HG02885 (cell line): ENCODE measurements at regions not wholly inside any gene's neighbourhood (a gene's known extent, or its start where the extent isn't known, plus 50 kb on each side); places are given as distances from the start of the nearest gene placed in this dataset.
"Not testable (repeated sequence)": the region's sequence is repeated elsewhere in the genome, so short reads cannot be mapped to it uniquely, and the experiment has no call there.

ENCODE experiments used
- ATAC-seq: cut with Tn5 transposase; IDR thresholded peaks from one replicate; pipeline ENCODE4 v1.9.1; 2021; ENCODE audit warnings: mild to moderate bottlenecking; ENCODE audit not compliant: unreplicated experiment, poor library complexity

DNA sequence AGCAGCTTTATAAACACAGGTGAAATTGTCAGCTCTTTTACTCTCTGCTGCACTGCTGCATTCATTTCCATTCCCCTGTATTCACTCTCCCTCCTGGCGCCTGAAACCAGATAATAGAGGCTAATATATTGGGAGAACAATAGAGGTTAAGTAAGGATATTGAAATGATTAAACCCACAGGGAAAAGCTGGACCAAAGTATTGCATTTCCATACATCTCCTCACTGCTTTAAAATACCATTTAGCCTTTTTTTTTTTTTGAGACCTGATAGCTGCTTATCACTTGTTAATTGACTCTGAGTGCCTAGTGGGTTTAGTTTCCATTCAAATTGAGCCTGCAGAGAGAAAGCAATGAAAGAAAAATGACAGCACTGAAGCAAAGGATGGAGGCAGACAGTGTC is 540.5 kb upstream of the IMPG1 start:
- no peak for ATAC-seq

GRCh38 chr6:76609160-76609559 is 536.7 kb upstream of the IMPG1 start:
- no peak for ATAC-seq

DNA sequence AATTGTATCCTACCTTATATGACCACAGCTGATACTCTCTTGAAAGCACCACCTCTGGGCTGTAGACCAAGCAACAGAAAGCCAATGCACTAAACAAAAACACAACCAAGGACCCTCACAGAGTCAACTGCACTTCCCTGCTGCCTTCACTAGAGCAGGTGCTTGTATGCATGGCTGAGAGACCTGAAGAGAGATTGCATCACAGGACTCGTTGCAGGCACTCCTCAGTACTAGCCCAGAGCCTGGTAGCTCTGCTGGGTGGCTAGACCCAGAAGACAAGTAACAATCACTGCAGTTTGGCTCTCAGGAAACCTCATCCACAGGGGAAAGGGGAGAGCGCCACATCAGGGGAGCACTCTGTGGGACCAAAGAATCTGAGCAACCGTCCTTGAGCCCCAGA is 521.6 kb upstream of the IMPG1 start:
- ATAC-seq, result no peak

GRCh38 chr6:76593668-76594067 is 521.2 kb upstream of the IMPG1 start:
- ATAC-seq, result no peak

- no peak for ATAC-seq
These were observed 520.1 kb upstream of the IMPG1 start for GRCh38 chr6:76592566-76592965.

DNA sequence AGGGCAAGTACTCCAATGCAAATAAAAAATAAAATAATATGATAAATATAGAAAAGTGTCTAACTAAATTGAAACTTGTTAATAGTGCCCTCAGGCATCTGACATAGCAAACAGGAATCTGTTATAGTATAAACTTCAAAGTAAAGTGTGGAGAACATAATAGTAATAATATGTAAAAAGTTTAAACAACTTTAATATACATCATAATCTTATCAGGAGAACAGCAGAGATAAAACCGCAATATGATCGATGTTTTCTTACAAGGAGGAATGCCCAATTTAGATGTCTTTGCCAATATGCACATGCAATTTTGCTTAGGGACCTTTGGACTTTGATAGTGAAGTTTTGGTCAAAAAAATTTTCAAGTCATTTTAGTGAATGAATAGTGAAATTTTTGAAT is 514.8 kb upstream of the IMPG1 start:
- ATAC-seq, result no peak

GRCh38 chr6:76584121-76584520 is 511.7 kb upstream of the IMPG1 start:
- no peak for ATAC-seq

- ATAC-seq, result no peak
These were observed 506.3 kb upstream of the IMPG1 start for GRCh38 chr6:76578746-76579145.

- no peak for ATAC-seq
These were observed 502.3 kb upstream of the IMPG1 start for GRCh38 chr6:76574746-76575145.

DNA sequence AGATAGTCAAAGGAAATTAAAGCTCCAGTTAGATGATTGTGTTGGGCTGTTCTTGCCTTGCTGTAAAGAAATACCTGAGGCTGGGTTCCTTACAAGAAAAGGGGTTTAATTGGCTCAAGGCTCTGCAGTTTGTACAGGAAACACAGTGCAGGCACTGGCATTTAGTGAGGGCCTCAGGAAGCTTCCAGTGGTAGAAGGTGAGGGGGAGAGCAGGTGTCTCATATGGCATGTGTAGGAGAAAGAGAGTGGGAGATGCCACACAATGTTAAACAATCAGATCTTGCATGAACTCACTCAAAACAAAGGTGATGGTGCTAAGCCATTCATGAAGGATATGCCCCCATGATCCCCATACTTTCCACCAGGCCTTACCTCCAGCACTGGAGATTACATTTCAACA is 493.5 kb upstream of the IMPG1 start:
- ATAC-seq, result no peak

DNA sequence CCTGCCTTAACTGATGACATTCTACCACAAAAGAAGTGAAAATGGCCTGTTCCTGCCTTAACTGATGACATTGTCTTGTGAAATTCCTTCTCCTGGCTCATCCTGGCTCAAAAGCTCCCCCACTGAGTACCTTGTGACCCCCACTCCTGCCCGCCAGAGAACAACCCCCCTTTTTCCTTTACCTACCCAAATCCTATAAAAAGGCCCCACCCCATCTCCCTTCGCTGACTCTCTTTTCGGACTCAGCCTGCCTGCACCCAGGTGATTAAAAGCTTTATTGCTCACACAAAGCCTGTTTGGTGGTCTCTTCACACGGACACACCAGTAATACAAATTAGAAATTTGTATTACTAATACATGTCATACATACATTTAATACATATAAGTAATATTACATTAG is 489.9 kb upstream of the IMPG1 start:
- not testable (repeated sequence) for ATAC-seq

GRCh38 chr6:76560851-76561755 is 488.6 kb upstream of the IMPG1 start:
- not testable (repeated sequence) for ATAC-seq

GRCh38 chr6:76553256-76553655 is 480.8 kb upstream of the IMPG1 start:
- ATAC-seq, result no peak

DNA sequence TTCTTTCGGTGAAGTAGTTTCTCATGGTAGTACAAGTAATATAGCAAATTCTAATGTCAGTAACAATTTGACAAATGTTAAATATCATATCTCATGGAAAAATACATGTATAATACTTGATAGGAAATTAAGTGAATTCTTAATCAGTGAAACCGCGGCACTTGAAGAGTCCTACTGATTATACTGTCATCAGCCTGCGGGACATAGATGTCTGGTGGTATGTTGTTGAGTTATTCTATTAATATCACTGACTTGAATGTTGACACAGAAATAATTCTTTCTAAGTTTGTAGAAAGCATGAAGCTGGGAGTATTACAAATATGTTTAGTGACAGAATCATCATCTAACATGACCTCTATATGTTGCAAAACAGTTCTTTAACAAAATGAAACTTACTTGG is 479.8 kb upstream of the IMPG1 start:
- ATAC-seq, result no peak

DNA sequence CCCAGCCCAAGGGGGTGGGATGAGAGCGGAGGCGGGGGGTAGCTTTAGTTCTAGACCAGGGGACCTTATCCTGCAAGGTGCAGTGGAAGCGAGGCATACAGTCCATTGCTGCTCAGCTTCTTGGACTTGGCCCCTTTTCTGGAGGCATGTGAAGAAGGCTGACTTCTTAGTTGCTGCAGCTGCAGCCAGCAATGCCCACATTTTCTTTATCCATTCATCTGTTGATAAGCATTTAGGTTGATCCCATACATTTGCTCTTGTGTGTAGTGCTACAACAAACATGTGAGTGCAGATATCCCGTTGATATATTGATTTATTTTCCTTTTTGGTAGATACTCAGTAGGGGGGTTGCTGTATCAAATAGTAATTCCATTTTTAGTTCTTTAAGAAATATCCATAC is 461.2 kb upstream of the IMPG1 start:
- ATAC-seq, result no peak

DNA sequence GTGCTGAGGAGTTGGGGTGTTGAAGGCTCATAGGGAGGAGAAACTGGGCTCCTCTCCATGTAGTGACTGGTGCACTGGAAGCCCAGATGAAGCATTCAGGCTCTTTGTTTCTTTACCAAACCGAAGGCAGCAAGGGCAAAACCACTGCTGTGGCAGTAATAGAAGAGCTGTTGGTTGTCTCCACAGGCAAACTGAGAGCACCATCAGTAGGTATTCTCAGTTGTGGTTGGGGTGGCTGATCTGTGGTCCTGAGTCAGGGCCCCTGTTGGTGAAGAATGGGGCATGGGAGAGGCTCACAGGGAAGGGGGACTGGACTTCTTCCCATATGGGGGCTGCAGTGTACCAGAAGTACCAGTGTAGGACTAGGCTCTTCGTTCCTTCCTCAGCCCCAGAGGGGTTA is 460.2 kb upstream of the IMPG1 start:
- ATAC-seq, result no peak

GRCh38 chr6:76518443-76518842 is 446.0 kb upstream of the IMPG1 start:
- no peak for ATAC-seq

DNA sequence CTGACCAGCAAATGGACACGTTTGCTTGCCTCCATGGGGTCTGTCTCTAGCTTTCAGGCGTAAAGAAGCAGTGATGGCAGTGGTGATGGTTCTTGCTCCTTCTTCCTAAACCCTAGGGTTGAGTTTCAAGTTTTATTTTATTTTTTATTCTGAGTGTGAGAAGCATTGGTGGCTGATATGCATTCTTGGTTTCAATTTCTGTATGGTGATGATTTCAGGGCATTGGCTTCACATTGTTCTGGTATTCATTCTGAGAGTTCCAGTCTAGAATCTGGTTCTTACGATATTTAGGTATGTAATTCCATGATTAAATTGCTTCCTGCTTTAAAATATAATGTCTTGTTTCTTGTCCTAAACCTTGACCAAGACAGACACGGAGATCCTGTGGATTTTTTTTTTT is 444.5 kb upstream of the IMPG1 start:
- no peak for ATAC-seq

- no peak for ATAC-seq
These were observed 438.0 kb upstream of the IMPG1 start for GRCh38 chr6:76510489-76510888.

- no peak for ATAC-seq
These were observed 436.9 kb upstream of the IMPG1 start for GRCh38 chr6:76509397-76509796.

- ATAC-seq, result no peak
These were observed 434.3 kb upstream of the IMPG1 start for GRCh38 chr6:76506808-76507207.

- ATAC-seq, result no peak
These were observed 423.4 kb upstream of the IMPG1 start for GRCh38 chr6:76495909-76496308.
